ENCODE measurements at regions not wholly inside any gene's neighbourhood (a gene's known extent, or its start where the extent isn't known, plus 50 kb on each side); places are given as distances from the start of the nearest gene placed in this dataset.

DNA sequence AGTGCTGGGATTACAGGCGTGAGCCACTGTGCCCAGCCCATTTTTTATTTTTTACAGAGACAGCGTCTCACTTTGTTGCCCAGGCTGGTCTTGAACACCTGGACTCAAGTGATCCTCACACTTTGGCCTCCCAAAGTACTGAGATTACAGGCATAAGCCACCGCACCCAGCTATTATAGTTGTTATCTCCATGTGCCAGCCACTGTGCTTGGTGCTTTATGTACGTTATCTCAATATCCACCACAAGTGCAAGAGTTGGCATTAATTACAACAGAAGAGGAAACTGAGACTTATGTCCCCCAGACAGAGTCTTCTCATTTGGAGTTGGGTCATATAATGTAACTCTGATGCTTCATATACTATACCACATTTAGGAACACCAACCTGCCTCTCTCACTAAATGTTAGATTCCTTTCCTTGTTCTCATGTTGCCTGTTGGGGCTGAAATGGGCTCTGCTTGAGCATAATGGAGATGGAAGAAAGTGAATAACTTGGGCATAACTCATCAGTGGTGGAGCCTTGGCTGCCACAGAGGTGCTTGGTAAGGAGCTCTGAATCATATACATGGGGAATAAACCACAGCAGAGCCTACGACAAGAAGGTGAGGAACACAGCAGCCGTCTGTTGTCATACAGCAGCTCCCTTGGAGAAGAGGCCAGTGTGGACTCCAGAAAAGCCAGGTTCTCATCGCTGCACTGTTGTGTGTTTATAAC lies 84.3 kb downstream of the SPRY1 start:
- no peak for TF ChIP-seq EZH2 (IDR thresholded peaks at IDR 0.05; ENCODE audit: borderline replicate concordance, low read length)
- TF ChIP-seq CTCF (IDR thresholded peaks at IDR 0.05; ENCODE audit: low read length): no peak
